SH-SY5Y (cell line): ENCODE measurements at regions not wholly inside any gene's neighbourhood (a gene's known extent, or its start where the extent isn't known, plus 50 kb on each side); places are given as distances from the start of the nearest gene placed in this dataset.

Source experiments
- GATA2 ChIP-seq: IDR thresholded peaks from 2 replicates; pipeline ENCODE4 v1.6.1; 2011; ENCODE audit warnings: mild to moderate bottlenecking, low read depth, low read length
- GATA3 ChIP-seq: IDR thresholded peaks from 2 replicates; pipeline ENCODE4 v1.6.1; 2011; ENCODE audit warnings: low read depth, mild to moderate bottlenecking, low read length, moderate library complexity

- TF ChIP-seq GATA2 = no peak
- no peak for TF ChIP-seq GATA3
These were observed 56.6 kb upstream of the KCNG1 start for GRCh38 chr20:51079488-51079887.

DNA sequence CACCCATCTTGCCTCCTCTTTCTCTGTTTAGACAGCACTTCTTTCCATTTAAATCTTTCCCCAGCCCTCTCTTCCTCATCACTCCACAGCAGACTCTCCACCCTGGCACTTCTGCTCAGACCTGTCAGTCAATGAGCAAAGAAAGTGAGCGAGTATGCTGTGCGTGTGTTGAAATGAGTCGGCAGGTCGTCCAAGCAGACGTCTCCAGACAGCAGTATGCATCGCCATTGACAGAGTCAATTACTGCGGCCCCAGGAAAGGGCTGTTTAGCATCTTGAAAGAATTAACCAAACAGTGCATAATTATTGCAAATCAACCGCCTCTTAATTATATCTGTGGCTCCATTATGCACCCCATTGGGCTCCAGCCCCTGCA, 54.8 kb upstream of the KCNG1 start:
- no peak for TF ChIP-seq GATA3
- no peak for TF ChIP-seq GATA2

GRCh38 chr20:51076786-51077685, 54.1 kb upstream of the KCNG1 start:
- TF ChIP-seq GATA3 (no peak), GATA2 (no peak)

DNA sequence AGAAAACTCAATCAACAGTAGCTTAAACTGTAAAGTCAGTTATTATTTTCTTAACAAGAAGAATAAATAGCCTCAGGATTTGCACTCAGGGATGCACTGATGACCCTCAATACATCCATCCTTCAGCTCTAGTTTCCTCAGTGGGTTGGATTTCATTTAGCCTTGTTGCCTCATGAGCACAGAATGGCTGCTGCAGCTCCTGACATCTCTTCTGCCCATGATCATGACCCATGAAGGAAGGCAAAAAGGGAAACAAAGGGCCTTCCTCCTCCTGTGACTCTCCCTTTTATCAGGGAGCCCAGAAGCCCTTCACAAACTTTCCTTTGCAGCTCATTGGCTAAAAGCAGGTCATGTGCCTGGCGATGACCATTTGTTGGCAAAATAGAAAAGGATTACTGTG, 51.2 kb upstream of the KCNG1 start:
- TF ChIP-seq GATA3 = no peak
- TF ChIP-seq GATA2 = no peak
